GM18873 (cell line): ENCODE measurements at regions not wholly inside any gene's neighbourhood (a gene's known extent, or its start where the extent isn't known, plus 50 kb on each side); places are given as distances from the start of the nearest gene placed in this dataset.

Source experiments
- ATAC-seq: cut with Tn5 transposase; IDR thresholded peaks from one replicate; pipeline ENCODE4 v1.9.1; 2021; ENCODE audit warnings: mild to moderate bottlenecking, moderate library complexity, moderate number of reproducible peaks; ENCODE audit not compliant: unreplicated experiment, low FRiP score

GRCh38 chr22:22045571-22046335, 63.2 kb upstream of the TOP3B start:
- no peak for ATAC-seq

DNA sequence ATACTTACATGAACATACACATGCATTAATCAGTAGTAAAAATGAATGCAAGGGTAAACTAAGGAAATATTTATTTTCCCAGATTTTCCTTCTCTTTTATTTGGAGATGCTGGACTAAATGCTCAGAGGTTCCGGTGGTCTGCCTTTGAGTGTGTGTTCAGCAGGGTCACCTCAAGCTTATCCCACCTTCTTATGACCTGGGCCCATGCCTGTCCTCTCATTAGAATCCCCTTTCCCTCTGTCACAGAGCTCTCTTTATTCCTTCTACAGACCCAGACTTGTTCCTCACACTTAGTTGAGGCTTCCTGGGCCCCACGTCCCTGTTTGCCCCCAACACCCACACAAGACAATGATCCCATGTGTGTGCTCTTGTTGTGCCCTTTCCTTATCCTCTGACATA, 61.6 kb upstream of the TOP3B start:
- no peak for ATAC-seq

DNA sequence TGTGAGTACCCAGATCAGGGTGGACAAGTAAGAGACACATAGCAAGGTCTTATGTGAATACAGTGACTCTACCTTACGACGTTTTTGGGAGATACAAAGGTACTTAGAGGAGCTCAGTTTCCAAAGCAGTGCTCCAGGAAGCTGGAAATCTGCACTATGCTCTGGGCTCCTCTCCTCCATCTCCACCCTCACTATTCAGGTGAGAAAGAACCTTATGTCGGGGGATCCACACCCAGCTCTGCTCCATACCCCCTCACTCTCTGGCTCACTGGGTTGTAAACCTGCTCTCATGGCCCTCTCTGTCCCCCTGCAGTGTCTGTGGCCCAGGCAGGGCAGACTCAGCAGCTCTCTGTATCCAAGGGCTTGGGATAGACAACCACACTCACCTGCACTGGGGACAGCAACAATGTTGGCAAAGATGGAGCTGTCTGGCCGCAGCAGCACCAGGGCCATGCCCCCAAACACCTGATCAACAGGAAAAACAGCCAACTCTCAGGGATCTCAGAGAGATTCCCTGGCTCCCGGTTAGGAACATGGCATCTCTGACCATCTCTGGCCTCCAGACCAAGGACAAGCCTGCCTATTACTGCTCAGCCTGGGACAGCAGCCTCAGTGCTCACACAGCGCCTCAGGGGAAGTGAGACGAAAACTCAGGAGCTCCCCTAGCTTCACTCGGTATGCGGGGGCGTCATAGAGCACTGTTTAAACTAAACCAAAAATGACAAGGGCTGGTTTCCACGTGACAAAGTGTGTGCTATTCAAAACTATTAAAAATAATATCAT, 60.9 kb upstream of the TOP3B start:
- ATAC-seq: no peak

- no peak for ATAC-seq
Measured at GRCh38 chr22:22042599-22043295, 60.2 kb upstream of the TOP3B start.

DNA sequence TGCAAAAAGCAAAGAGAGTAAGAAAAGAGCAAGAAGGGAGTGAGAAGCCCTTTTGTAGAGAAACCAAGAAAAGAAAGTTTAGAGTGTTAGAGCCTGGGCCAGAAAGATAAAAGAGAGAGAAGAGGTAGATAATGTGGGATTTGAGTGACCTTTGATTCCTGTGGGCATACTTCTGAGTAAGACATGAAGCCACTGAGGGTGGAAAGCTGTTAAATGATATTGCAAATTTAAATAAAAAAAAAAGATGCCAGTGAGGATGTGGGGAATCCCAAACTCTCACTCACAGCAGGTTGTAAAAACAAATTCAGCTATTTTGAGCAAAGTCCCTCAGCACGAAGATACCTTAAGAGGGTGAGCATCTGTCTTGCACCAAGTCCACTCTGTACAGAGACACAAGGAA, 59.4 kb upstream of the TOP3B start:
- no peak for ATAC-seq

DNA sequence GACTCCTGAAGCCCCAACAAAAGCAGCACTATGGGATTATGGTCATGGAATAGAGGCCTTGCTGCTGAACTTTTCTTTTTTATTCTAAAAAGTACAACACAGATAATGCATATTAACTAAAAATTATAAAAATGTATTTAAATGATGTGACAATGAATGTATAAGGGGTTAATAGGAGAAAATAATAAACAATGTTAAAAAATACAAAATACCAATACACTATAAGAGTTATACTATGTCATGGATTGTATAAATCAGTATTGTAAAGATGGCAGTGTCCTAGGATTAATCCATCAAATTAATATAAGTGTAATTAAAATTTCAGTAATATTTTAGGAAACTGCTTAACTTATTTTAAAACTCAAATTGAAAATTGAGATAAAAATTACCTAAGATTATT, 58.3 kb upstream of the TOP3B start:
- ATAC-seq: no peak

DNA sequence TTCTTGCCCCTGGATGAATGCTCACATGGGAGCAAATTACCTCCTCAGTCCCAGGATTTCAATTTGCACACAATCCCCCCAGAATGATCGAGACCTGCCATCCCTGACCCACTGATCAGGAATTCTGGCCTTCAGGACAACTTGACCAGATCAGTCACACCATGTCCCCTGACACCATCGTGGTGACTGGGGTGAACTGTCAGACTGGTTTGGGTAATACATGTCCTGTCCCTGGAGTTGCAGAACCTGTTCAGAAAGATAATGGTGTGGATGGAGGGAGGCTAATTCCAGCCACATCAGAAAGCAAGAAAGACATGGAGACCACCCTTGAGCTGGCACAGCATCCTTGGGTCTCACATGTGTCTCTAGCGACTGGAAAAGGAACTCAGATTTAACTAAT, 57.9 kb upstream of the TOP3B start:
- no peak for ATAC-seq

DNA sequence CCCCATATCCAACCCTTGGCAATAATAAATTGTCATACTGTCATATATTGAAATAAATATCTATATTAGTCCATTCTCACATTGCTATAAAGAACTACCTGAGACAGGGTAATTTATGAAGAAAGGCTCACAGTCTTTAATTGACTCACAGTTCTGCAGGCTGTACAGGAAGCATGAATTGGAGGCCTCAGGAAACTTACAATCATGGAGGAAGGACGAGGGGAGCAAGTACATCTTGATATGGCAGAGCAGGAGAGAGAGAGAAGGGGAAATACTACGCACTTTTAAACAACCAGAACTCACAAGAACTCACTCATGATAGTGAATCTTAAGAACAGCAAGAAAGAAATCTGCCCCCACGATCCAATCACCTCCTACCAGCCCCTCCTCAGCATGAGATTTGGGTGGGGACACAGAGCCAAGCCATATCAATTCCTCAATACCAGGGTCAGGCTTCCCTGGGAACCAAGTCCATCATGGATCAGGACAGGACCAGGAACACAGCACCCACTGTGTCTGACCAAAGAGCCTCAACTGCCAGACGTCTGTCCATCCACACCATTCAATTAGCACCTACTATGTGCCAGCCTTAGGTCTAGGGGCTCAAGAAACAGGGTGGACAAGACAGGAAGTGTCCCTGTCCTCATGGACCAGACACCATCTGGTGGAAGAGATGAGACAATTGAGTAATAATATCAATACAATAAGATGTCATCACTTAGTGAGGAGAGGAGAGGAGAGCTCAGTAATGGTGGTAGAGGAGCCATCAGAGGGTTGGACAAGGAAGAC, 56.9 kb upstream of the TOP3B start:
- no peak for ATAC-seq

- ATAC-seq: no peak
Measured at GRCh38 chr22:22038178-22038880, 55.7 kb upstream of the TOP3B start.

- ATAC-seq: no peak
Measured at GRCh38 chr22:22037740-22038139, 55.2 kb upstream of the TOP3B start.

- no peak for ATAC-seq
Measured at GRCh38 chr22:22037229-22037628, 54.6 kb upstream of the TOP3B start.

DNA sequence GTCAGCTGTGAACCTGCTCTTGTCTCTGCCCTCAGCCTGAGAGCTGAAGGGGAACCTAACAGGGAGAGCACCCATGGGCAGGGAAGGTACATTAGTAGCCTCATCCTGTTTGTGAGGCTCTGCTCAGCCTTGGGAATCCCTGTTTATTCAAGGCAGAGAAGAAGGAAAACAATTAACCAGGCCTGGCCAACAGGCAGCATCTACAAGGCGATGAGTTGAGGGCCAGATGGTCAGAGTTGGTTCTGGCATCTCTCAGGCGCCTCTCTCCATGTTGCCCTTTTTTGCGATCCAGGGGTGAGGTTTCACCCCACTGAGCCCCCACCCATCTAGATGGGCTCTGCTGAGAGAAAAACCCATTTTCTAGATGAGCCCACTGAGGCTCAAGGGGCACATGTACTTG, 54.0 kb upstream of the TOP3B start:
- ATAC-seq: no peak

GRCh38 chr22:22035771-22036314, 53.3 kb upstream of the TOP3B start:
- no peak for ATAC-seq

GRCh38 chr22:22035203-22035602, 52.6 kb upstream of the TOP3B start:
- no peak for ATAC-seq

DNA sequence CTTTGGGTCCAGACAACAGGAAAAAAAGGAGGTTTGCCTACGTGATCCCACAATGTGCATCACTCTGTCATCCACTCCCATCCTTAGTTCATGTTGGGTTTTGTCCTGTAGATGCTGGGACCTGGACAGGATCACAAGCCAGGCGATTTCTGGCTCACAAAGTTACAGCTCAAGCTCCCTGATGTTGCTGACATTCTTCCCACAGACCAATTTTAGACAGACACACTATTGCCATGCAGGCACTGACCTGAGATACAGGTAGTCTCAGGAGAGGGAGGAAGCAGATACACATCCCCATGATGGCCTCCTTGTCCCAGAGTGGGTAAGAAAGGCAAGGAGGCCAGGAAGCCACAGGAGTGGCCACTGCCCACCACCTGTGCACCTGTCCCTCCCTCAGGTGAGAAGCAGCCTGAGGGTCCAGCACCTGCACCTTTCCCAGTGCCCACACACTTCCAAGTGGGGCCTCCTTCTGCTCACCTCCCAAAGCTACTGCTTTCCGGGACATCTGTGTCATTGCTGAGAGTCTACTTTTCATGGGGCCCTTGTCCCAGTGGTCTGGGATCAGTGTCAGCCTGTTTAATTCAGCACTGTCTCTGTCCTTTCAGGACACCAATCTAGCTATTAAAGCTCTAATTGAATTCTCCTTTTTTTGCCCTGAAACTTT, 52.0 kb upstream of the TOP3B start:
- ATAC-seq: no peak

DNA sequence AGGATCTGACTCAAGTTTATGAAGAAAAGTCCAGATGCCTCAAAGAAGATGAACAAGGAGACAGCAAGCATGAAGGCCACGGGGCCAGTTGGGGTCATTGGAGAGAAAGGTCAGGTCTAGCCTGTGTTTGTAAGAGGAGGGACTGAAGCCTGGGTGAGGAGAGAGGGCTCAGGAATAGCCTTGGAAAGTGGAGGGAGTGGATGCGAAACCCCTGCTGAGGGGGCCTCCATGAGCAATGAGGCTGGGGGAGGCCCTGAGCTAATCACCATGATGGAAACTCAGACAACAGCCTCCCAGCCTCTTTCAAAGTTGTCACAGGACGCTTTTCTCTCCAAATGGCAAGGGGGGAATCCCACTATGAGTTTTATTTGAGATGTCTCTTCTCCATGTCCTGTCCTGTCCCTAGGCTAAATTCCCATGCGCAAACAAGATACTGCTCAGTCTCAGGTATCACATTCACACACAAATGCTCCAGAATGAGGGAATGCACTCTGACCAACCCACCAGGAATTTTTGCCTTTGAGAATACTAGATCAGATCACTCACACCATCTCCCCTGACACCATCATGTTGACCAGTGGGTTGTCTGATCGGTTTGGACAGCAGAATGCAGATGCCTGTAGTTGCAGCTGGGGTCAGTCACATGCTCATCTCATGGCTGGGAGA, 51.3 kb upstream of the TOP3B start:
- ATAC-seq: no peak

DNA sequence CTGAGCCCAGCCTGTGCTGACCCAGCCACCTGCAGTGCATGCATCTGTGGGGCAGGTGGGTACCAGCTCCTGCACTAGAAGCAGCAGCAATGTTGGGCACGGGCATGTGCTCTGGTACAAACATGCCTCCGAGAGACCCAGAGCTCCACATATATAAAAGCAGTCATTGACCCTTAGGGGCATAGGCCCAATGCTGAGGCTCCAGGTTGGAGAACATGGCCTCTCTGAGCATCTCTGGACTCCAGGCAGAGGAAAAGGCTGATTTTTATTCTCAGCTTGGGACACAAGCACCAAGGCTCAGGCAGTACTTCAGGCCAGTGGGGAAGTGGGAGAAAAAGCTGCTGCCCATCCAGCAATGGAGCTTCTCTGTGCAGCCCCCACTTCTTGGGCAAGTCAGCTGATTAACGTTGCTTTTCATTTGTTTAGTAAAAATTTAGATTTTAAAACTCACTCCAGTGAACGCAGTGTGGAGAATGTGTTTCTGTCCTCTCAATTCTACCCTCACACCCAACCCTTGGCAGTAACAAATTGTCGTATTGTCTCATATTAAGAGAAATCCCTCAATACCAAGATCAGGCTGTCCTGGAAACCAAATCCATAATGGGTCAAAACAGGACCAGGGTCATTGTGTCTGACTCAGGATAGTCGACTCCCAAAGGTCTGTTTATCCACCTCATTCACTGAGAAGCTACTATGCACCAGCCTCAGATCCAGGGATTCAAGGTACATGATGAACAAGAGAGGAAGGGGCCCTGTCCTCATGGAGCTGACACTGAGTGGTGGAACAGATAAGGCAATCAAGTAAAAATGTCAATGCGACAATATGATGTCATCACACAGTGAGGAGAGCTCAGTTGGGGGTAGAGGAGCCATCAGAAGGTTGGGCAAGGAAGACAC, 50.6 kb upstream of the TOP3B start:
- ATAC-seq: no peak
